GM23338 (cell line): ENCODE measurements at regions not wholly inside any gene's neighbourhood (a gene's known extent, or its start where the extent isn't known, plus 50 kb on each side); places are given as distances from the start of the nearest gene placed in this dataset.

Experiments
- ATAC-seq: fragments of 200-7000 bp; cut with Tn5 transposase; 3 replicates; pipeline ENCODE4 v1.9.1; 2020
- DNase-seq: peaks from one replicate; pipeline ENCODE4 v3.0.0-alpha.2; 2015; ENCODE audit warnings: low spot score
- H2AFZ ChIP-seq: fragments of 200-600 bp; sonication (generic); 2 replicates; pipeline ENCODE4 v1.8.0; 2016; ENCODE audit warnings: antibody characterized with exemption, mild to moderate bottlenecking, moderate library complexity
- H3F3A ChIP-seq: fragments of 200-600 bp; sonication (generic); replicated peaks from 2 replicates; pipeline ENCODE4 v1.8.0; 2017; ENCODE audit warnings: antibody characterized with exemption, mixed run types, low read depth
- H3K27ac ChIP-seq: fragments of 200-600 bp; sonication (generic); 2 replicates; pipeline ENCODE4 v1.6.1; 2016; ENCODE audit warnings: low read depth
- H3K27me3 ChIP-seq: fragments of 200-600 bp; sonication (generic); 2 replicates; pipeline ENCODE4 v1.8.0; 2016; ENCODE audit warnings: mild to moderate bottlenecking, mixed run types, moderate library complexity; ENCODE audit not compliant: insufficient read depth
- H3K36me3 ChIP-seq: fragments of 200-600 bp; sonication (generic); 2 replicates; pipeline ENCODE4 v1.8.0; 2016; ENCODE audit warnings: mild to moderate bottlenecking; ENCODE audit not compliant: insufficient read depth
- H3K4me1 ChIP-seq: fragments of 200-600 bp; sonication (generic); 2 replicates; pipeline ENCODE4 v1.8.0; 2016; ENCODE audit warnings: mild to moderate bottlenecking, moderate library complexity; ENCODE audit not compliant: insufficient read depth
- H3K4me2 ChIP-seq: fragments of 200-600 bp; sonication (generic); 2 replicates; pipeline ENCODE4 v1.7.1; 2017; ENCODE audit warnings: mixed run types
- H3K4me3 ChIP-seq: fragments of 200-600 bp; sonication (generic); 2 replicates; pipeline ENCODE4 v1.6.1; 2016; ENCODE audit warnings: mixed run types
- H3K79me2 ChIP-seq: fragments of 200-600 bp; sonication (generic); replicated peaks from 2 replicates; pipeline ENCODE4 v1.8.0; 2017; ENCODE audit warnings: mild to moderate bottlenecking; ENCODE audit not compliant: insufficient read depth
- H3K9me2 ChIP-seq: fragments of 200-600 bp; sonication (generic); 2 replicates; pipeline ENCODE4 v1.8.0; 2017; ENCODE audit not compliant: insufficient read depth
- H4K20me1 ChIP-seq: fragments of 200-600 bp; sonication (generic); replicated peaks from 2 replicates; pipeline ENCODE4 v1.8.0; 2017; ENCODE audit warnings: mild to moderate bottlenecking; ENCODE audit not compliant: insufficient read depth
- H3K27ac Mint-ChIP-seq: 2 replicates; pipeline ENCODE4 v1.8.0; 2020; ENCODE audit warnings: inconsistent platforms, mild to moderate bottlenecking, moderate library complexity, mixed read lengths
- H3K27me3 Mint-ChIP-seq: 3 replicates; pipeline ENCODE4 v1.8.0; 2022; ENCODE audit warnings: low read depth, mild to moderate bottlenecking, moderate library complexity, mixed read lengths, inconsistent platforms; ENCODE audit not compliant: insufficient read depth, poor library complexity
- H3K36me3 Mint-ChIP-seq: 3 replicates; pipeline ENCODE4 v1.8.0; 2021; ENCODE audit warnings: low read depth, mild to moderate bottlenecking, inconsistent platforms, moderate library complexity, mixed read lengths
- H3K4me1 Mint-ChIP-seq: 3 replicates; pipeline ENCODE4 v1.8.0; 2020; ENCODE audit warnings: mild to moderate bottlenecking, inconsistent platforms, mixed read lengths
- H3K4me3 Mint-ChIP-seq: 3 replicates; pipeline ENCODE4 v1.8.0; 2021; ENCODE audit warnings: moderate library complexity, mild to moderate bottlenecking, inconsistent platforms, mixed read lengths
- H3K9me3 Mint-ChIP-seq: 3 replicates; pipeline ENCODE4 v1.8.0; 2020; ENCODE audit warnings: moderate library complexity, mild to moderate bottlenecking, inconsistent platforms, mixed read lengths
- CREB1 ChIP-seq: fragments of 250-450 bp; sonication (Bioruptor Pico); IDR thresholded peaks from 2 replicates; pipeline ENCODE4 v1.5.0; 2020; ENCODE audit warnings: low read depth, mild to moderate bottlenecking, moderate library complexity
- CTCF ChIP-seq, 2 experiments: fragments of 200-600 bp in 1 of 2; sonication (generic) in 1 of 2; conservative IDR thresholded peaks; 2 replicates each; pipeline versions ENCODE4 v1.5.1 to v1.6.1; 2016 to 2017; ENCODE audit warnings: antibody characterized with exemption in 2 of 2, low read depth in 2 of 2, mild to moderate bottlenecking in 2 of 2, moderate library complexity in 1 of 2
- ETS1 ChIP-seq: IDR thresholded peaks from 2 replicates; pipeline ENCODE4 v1.6.1; 2016; ENCODE audit warnings: antibody characterized with exemption
- EZH2 ChIP-seq: fragments of 200-600 bp; sonication (generic); IDR thresholded peaks from one replicate; pipeline ENCODE4 v1.8.0; 2017; ENCODE audit warnings: antibody characterized with exemption, mild to moderate bottlenecking, low read depth; ENCODE audit not compliant: unreplicated experiment
- EZH2phosphoT487 ChIP-seq: fragments of 200-600 bp; sonication (generic); IDR thresholded peaks from one replicate; pipeline ENCODE4 v1.8.1; 2018; ENCODE audit warnings: antibody characterized with exemption; ENCODE audit not compliant: unreplicated experiment
- JUNB ChIP-seq: IDR thresholded peaks from one replicate; pipeline ENCODE4 v1.6.1; 2016; ENCODE audit warnings: antibody characterized with exemption; ENCODE audit not compliant: unreplicated experiment
- NANOG ChIP-seq: IDR thresholded peaks from 2 replicates; pipeline ENCODE4 v1.6.1; 2016; ENCODE audit warnings: antibody characterized with exemption, borderline replicate concordance
- POLR2AphosphoS5 ChIP-seq: IDR thresholded peaks from 2 replicates; pipeline ENCODE4 v1.6.1; 2016; ENCODE audit warnings: antibody characterized with exemption, low read depth
- REST ChIP-seq: IDR thresholded peaks from one replicate; pipeline ENCODE4 v1.6.1; 2018; ENCODE audit warnings: antibody characterized with exemption; ENCODE audit not compliant: unreplicated experiment
- STAT1 ChIP-seq: IDR thresholded peaks from one replicate; pipeline ENCODE4 v1.6.1; 2016; ENCODE audit warnings: antibody characterized with exemption; ENCODE audit not compliant: unreplicated experiment
- ZNF114 ChIP-seq: fragments of 250-450 bp; sonication (Bioruptor Pico); IDR thresholded peaks from 2 replicates; pipeline ENCODE4 v1.5.0; 2020; ENCODE audit warnings: mild to moderate bottlenecking, moderate library complexity
- ZNF331 ChIP-seq: fragments of 250-450 bp; sonication (Bioruptor Pico); IDR thresholded peaks from 2 replicates; pipeline ENCODE4 v1.5.0; 2020; ENCODE audit warnings: low read depth, mild to moderate bottlenecking, moderate library complexity
- ZNF462 ChIP-seq: fragments of 250-450 bp; sonication (Bioruptor Pico); IDR thresholded peaks from 2 replicates; pipeline ENCODE4 v1.5.0; 2020; ENCODE audit warnings: mild to moderate bottlenecking, moderate library complexity

- ATAC-seq (no peak), DNase-seq (no peak)
- peaks cover 18% of the 10 kb centered on the region for H3K4me1 Mint-ChIP-seq
- H3K4me3 Mint-ChIP-seq, result no peak overlapping the region
- Histone ChIP-seq H3K36me3 (no peaks in the 10 kb centered on the region), H3K27me3 (no peaks in the 10 kb centered on the region), H3K79me2 (no peaks in the 10 kb centered on the region), H3K4me3 (no peak overlapping the region), H2AFZ (no peak overlapping the region), H3K4me2 (no peak overlapping the region), H4K20me1 (no peaks in the 10 kb centered on the region), H3K9me2 (no peaks in the 10 kb centered on the region), H3F3A (no peaks in the 10 kb centered on the region), H3K27ac (no peak overlapping the region), H3K4me1 (no peaks in the 10 kb centered on the region)
- 0 out of 2 replicates have a peak overlapping the region, but pooled peaks have one; percentile 29 for H3K27ac Mint-ChIP-seq
- H3K36me3 Mint-ChIP-seq, result no peaks in the 10 kb centered on the region
- no peaks in the 10 kb centered on the region for H3K27me3 Mint-ChIP-seq
- TF ChIP-seq EZH2 (no peak), ETS1 (no peak), STAT1 (no peak), POLR2AphosphoS5 (no peak), JUNB (no peak), REST (no peak), ZNF462 (CRISPR knock-in tag) (no peak), NANOG (no peak), CTCF (conservative IDR thresholded peaks at IDR 0.05; ENCODE audit: low read depth in 2 of 2) (no peak), ZNF114 (CRISPR knock-in tag) (no peak), ZNF331 (no peak), CREB1 (CRISPR knock-in tag) (no peak), EZH2phosphoT487 (no peak)
- H3K9me3 Mint-ChIP-seq, result no peaks in the 10 kb centered on the region
Measured at GRCh38 chr1:173304529-173305227, 97.5 kb upstream of the TNFSF4 start.
